Brain microvascular endothelial cell (primary cell): ENCODE measurements at regions not wholly inside any gene's neighbourhood (a gene's known extent, or its start where the extent isn't known, plus 50 kb on each side); places are given as distances from the start of the nearest gene placed in this dataset.
A peak's percentile ranks its signal among the peaks of the same experiment; 100 is the strongest.

ENCODE experiments used
- DNase-seq: peaks from one replicate; pipeline ENCODE4 v3.0.0-alpha.2; 2020
- H3K27ac ChIP-seq: fragments of 250-450 bp; sonication (Bioruptor Pico); 2 replicates; pipeline ENCODE4 v1.5.1; 2020; ENCODE audit warnings: mild to moderate bottlenecking, moderate library complexity
- H3K27me3 ChIP-seq: fragments of 250-450 bp; sonication (Bioruptor Pico); replicated peaks from 2 replicates; pipeline ENCODE4 v1.5.1; 2020; ENCODE audit warnings: mild to moderate bottlenecking
- H3K36me3 ChIP-seq: fragments of 250-450 bp; sonication (Bioruptor Pico); replicated peaks from 2 replicates; pipeline ENCODE4 v1.5.1; 2020; ENCODE audit warnings: mild to moderate bottlenecking
- H3K4me3 ChIP-seq: 2 replicates; pipeline ENCODE4 v1.5.1; 2011; ENCODE audit warnings: low read depth, mild to moderate bottlenecking, control low read depth, low read length, moderate library complexity
- CTCF ChIP-seq: IDR thresholded peaks from 2 replicates; pipeline ENCODE4 v1.5.1; 2011; ENCODE audit warnings: low read depth, mild to moderate bottlenecking, moderate library complexity, low read length, control low read depth, inconsistent platforms; ENCODE audit errors: missing control alignments
- in situ Hi-C: cut with HindIII; loops from 2 replicates; pipeline ENCODE4 v1.10.0; 2017; ENCODE audit warnings: low sequenced_read_pairs, low pct_ligation_motif_present

- no peak for TF ChIP-seq CTCF
- H3K36me3 ChIP-seq: no peaks in the 10 kb centered on the region
- no peak overlapping the region for H3K4me3 ChIP-seq
- in situ Hi-C loops: loop anchor here (25.0 kb wide), 1 partner anchor 191 kb away; no protein-coding TSS in a partner anchor
- no peaks in the 10 kb centered on the region for H3K27me3 ChIP-seq
- H3K27ac ChIP-seq: no peak overlapping the region
- DNase-seq: peak; percentile 99
Measured at GRCh38 chr6:166078294-166078693, 89.4 kb downstream of the TBXT start.

GRCh38 chr6:166076625-166077024, 91.0 kb downstream of the TBXT start:
- no peak for TF ChIP-seq CTCF
- Histone ChIP-seq H3K27ac (no peak overlapping the region), H3K27me3 (peaks cover 1% of the 10 kb centered on the region), H3K36me3 (no peaks in the 10 kb centered on the region), H3K4me3 (no peak overlapping the region)
- in situ Hi-C loops: loop anchor here (25.0 kb wide), 1 partner anchor 189 kb away; no protein-coding TSS in a partner anchor
- DNase-seq: no peak

GRCh38 chr6:166075925-166076324, 91.7 kb downstream of the TBXT start:
- TF ChIP-seq CTCF: no peak
- H3K4me3 ChIP-seq: no peak overlapping the region
- H3K27ac ChIP-seq: no peak overlapping the region
- no peaks in the 10 kb centered on the region for H3K36me3 ChIP-seq
- no peak for DNase-seq
- peaks cover 1% of the 10 kb centered on the region for H3K27me3 ChIP-seq
- in situ Hi-C loops: loop anchor here (25.0 kb wide), 1 partner anchor 189 kb away; no protein-coding TSS in a partner anchor

GRCh38 chr6:166075186-166075585, 92.5 kb downstream of the TBXT start:
- in situ Hi-C loops: loop anchor here (25.0 kb wide), 1 partner anchor 188 kb away; no protein-coding TSS in a partner anchor
- no peak for DNase-seq
- Histone ChIP-seq H3K27ac (no peak overlapping the region), H3K36me3 (no peaks in the 10 kb centered on the region), H3K27me3 (peaks cover 1% of the 10 kb centered on the region), H3K4me3 (no peak overlapping the region)
- no peak for TF ChIP-seq CTCF

- in situ Hi-C loops: no loop called here
- DNase-seq: no peak
- H3K4me3 ChIP-seq: no peak overlapping the region
- H3K27ac ChIP-seq: no peak overlapping the region
- peaks cover 1% of the 10 kb centered on the region for H3K27me3 ChIP-seq
- H3K36me3 ChIP-seq: no peaks in the 10 kb centered on the region
- TF ChIP-seq CTCF: no peak
Measured at GRCh38 chr6:166073082-166073481, 94.6 kb downstream of the TBXT start.

GRCh38 chr6:166068768-166069167, 98.9 kb downstream of the TBXT start:
- no peak for TF ChIP-seq CTCF
- DNase-seq: no peak
- in situ Hi-C loops: no loop called here
- Histone ChIP-seq H3K36me3 (no peaks in the 10 kb centered on the region), H3K27me3 (peaks cover 1% of the 10 kb centered on the region), H3K4me3 (no peak overlapping the region), H3K27ac (no peak overlapping the region)
